ENCODE measurements at regions not wholly inside any gene's neighbourhood (a gene's known extent, or its start where the extent isn't known, plus 50 kb on each side); places are given as distances from the start of the nearest gene placed in this dataset.
"Not testable (repeated sequence)": the region's sequence is repeated elsewhere in the genome, so short reads cannot be mapped to it uniquely, and the experiment has no call there.

GRCh38 chrX:118216087-118216486, 99.5 kb upstream of the KLHL13 start:
- no peak for DNase-seq

GRCh38 chrX:118216509-118216908, 99.9 kb upstream of the KLHL13 start:
- peak; percentile 63 for DNase-seq

- DNase-seq = no peak
Observed at GRCh38 chrX:118218079-118218478, 101.5 kb upstream of the KLHL13 start.

GRCh38 chrX:118218940-118219339, 102.3 kb upstream of the KLHL13 start:
- no peak for DNase-seq

GRCh38 chrX:118219866-118220265, 103.3 kb upstream of the KLHL13 start:
- DNase-seq = no peak

- DNase-seq = no peak
Observed at GRCh38 chrX:118220509-118220908, 103.9 kb upstream of the KLHL13 start.

GRCh38 chrX:118221270-118221669, 104.7 kb upstream of the KLHL13 start:
- DNase-seq = no peak

- DNase-seq = no peak
Observed at GRCh38 chrX:118221733-118222132, 105.1 kb upstream of the KLHL13 start.

- no peak for DNase-seq
Observed at GRCh38 chrX:118222421-118222820, 105.8 kb upstream of the KLHL13 start.

GRCh38 chrX:118225711-118226428, 109.3 kb upstream of the KLHL13 start:
- DNase-seq = peak; percentile 38

GRCh38 chrX:118228041-118228440, 111.4 kb upstream of the KLHL13 start:
- DNase-seq = no peak

- no peak for DNase-seq
Observed at GRCh38 chrX:118228456-118228855, 111.8 kb upstream of the KLHL13 start.

GRCh38 chrX:118231464-118231863, 114.4 kb upstream of the WDR44 start:
- DNase-seq = no peak

- DNase-seq = no peak
Observed at GRCh38 chrX:118239178-118239870, 106.6 kb upstream of the WDR44 start.

- DNase-seq = no peak
Observed at GRCh38 chrX:118239913-118240698, 105.8 kb upstream of the WDR44 start.

GRCh38 chrX:118246961-118247360, 98.9 kb upstream of the WDR44 start:
- DNase-seq = not testable (repeated sequence)

- DNase-seq = no peak
Observed at GRCh38 chrX:118249146-118249545, 96.8 kb upstream of the WDR44 start.

- DNase-seq = no peak
Observed at GRCh38 chrX:118250445-118250844, 95.5 kb upstream of the WDR44 start.

GRCh38 chrX:118251271-118251670, 94.6 kb upstream of the WDR44 start:
- DNase-seq = no peak

GRCh38 chrX:118252967-118253366, 92.9 kb upstream of the WDR44 start:
- DNase-seq = no peak

- DNase-seq = peak; percentile 54
Observed at GRCh38 chrX:118254611-118255010, 91.3 kb upstream of the WDR44 start.

GRCh38 chrX:118255921-118256320, 90.0 kb upstream of the WDR44 start:
- DNase-seq = no peak

- DNase-seq = no peak
Observed at GRCh38 chrX:118257781-118258180, 88.1 kb upstream of the WDR44 start.

GRCh38 chrX:118259213-118259612, 86.7 kb upstream of the WDR44 start:
- DNase-seq = no peak

Measured in NCI-H748 treated with DMSO at 0.1 percent for 48 hours (cell line).